HEK293 (cell line): ENCODE measurements at regions not wholly inside any gene's neighbourhood (a gene's known extent, or its start where the extent isn't known, plus 50 kb on each side); places are given as distances from the start of the nearest gene placed in this dataset.

Experiments
- CTCF ChIP-seq: fragments of 450-650 bp; formaldehyde crosslinking; IDR thresholded peaks from 2 replicates; pipeline ENCODE4 v1.5.1; 2016; ENCODE audit warnings: missing biosample characterization, missing genetic modification characterization
- HOXD13 ChIP-seq: sonication (generic); formaldehyde crosslinking; IDR thresholded peaks from 2 replicates; pipeline ENCODE4 v1.8.0; 2022; ENCODE audit warnings: missing genetic modification reagents, borderline replicate concordance
- MYNN ChIP-seq: fragments of 450-650 bp; formaldehyde crosslinking; IDR thresholded peaks from 2 replicates; pipeline ENCODE4 v1.5.1; 2016; ENCODE audit warnings: missing biosample characterization, missing genetic modification characterization, borderline replicate concordance
- YY1 ChIP-seq: fragments of 450-650 bp; formaldehyde crosslinking; IDR thresholded peaks from 2 replicates; pipeline ENCODE4 v1.5.1; 2018; ENCODE audit warnings: missing biosample characterization, missing genetic modification characterization
- ZBTB10 ChIP-seq: fragments of 450-650 bp; formaldehyde crosslinking; IDR thresholded peaks from 2 replicates; pipeline ENCODE4 v1.5.1; 2016; ENCODE audit warnings: missing biosample characterization, missing genetic modification characterization
- ZNF10 ChIP-seq: fragments of 450-650 bp; formaldehyde crosslinking; IDR thresholded peaks from 2 replicates; pipeline ENCODE4 v1.5.1; 2017; ENCODE audit warnings: missing biosample characterization, missing genetic modification characterization
- ZNF366 ChIP-seq: fragments of 450-650 bp; formaldehyde crosslinking; conservative IDR thresholded peaks from 2 replicates; pipeline ENCODE4 v1.5.1; 2016; ENCODE audit warnings: missing biosample characterization, missing genetic modification characterization
- ZNF391 ChIP-seq: fragments of 450-650 bp; formaldehyde crosslinking; IDR thresholded peaks from 2 replicates; pipeline ENCODE4 v1.5.1; 2016; ENCODE audit warnings: low read depth, missing biosample characterization, missing genetic modification characterization, borderline replicate concordance
- ZNF560 ChIP-seq: fragments of 450-650 bp; formaldehyde crosslinking; IDR thresholded peaks from 2 replicates; pipeline ENCODE4 v1.5.1; 2017; ENCODE audit warnings: missing biosample characterization, missing genetic modification characterization, borderline replicate concordance
- ZXDB ChIP-seq: fragments of 450-650 bp; formaldehyde crosslinking; IDR thresholded peaks from 2 replicates; pipeline ENCODE4 v1.5.1; 2016; ENCODE audit warnings: missing biosample characterization, missing genetic modification characterization

GRCh38 chr6:148689168-148689567, 57.7 kb upstream of the UST start:
- TF ChIP-seq YY1 (tag by site-specific recombination) (no peak), HOXD13 (CRISPR knock-in tag) (no peak), CTCF (tag by site-specific recombination) (no peak), MYNN (no peak), ZNF391 (tag by site-specific recombination) (no peak), ZNF560 (no peak), ZXDB (tag by site-specific recombination) (no peak), ZBTB10 (no peak), ZNF10 (tag by site-specific recombination) (no peak), ZNF366 (tag by site-specific recombination) (no peak)
